K562 (cell line): ENCODE measurements at regions not wholly inside any gene's neighbourhood (a gene's known extent, or its start where the extent isn't known, plus 50 kb on each side); places are given as distances from the start of the nearest gene placed in this dataset.

Experiments used
- ATAC-seq: fragments of 200-7000 bp; cut with Tn5 transposase; 3 replicates; pipeline ENCODE4 v1.9.1; 2020; ENCODE audit warnings: moderate library complexity
- BruUV-seq: library from RNA; stranded (reverse); fragments of 400-500 nt; replicated peaks from 2 replicates; lab custom pipeline; 2021; lab: Mats Ljungman, UMichigan
- CTCF ChIA-PET: fragments of 300-600 bp; formaldehyde crosslinking; extraction: SDS; loops from one replicate; lab custom pipeline; 2021; ENCODE audit warnings: low intra/inter-chr PET ratio; lab: Yijun Ruan, JAX
- POLR2A ChIA-PET: fragments of 300-600, 350-650 bp; sonication (Branson Sonifier 250); formaldehyde crosslinking; extraction: SDS; loops from one replicate; lab custom pipeline; 2021; ENCODE audit warnings: antibody characterized with exemption, inconsistent platforms; lab: Yijun Ruan, JAX
- DNase-seq, 4 experiments: peaks; one replicate each; pipeline versions ENCODE4 v3.0.0 to v3.0.0-alpha.2; 2011 to 2018; ENCODE audit warnings: low spot score in 3 of 4, mixed read lengths in 3 of 4; ENCODE audit errors: extremely low read depth in 1 of 4
- FAIRE-seq: peaks from 2 replicates; lab custom pipeline; 2011; peaks lifted over from hg19 to GRCh38; lab: Jason Lieb, UNC
- H2AFZ ChIP-seq: 2 replicates; pipeline ENCODE4 v1.6.0; 2011; ENCODE audit warnings: low read depth, low read length, control low read depth, inconsistent platforms
- H3K27ac ChIP-seq: fragments of 200-600 bp; 3 replicates; pipeline ENCODE4 v1.8.0; 2011; ENCODE audit warnings: low read depth, mild to moderate bottlenecking, control low read depth, inconsistent platforms, low read length, moderate library complexity, mixed read lengths; ENCODE audit errors: extremely low read depth
- H3K27me3 ChIP-seq, 2 experiments: fragments of 300-600 bp in 1 of 2; 2 replicates in 1 of 2; 3 replicates in 1 of 2; pipeline versions ENCODE4 v1.6.0 to v1.8.0; 2011; ENCODE audit warnings: inconsistent platforms in 2 of 2, low read length in 2 of 2, mild to moderate bottlenecking in 1 of 2, mixed read lengths in 1 of 2, moderate library complexity in 1 of 2; ENCODE audit not compliant: control insufficient read depth in 2 of 2, insufficient read depth in 2 of 2
- H3K36me3 ChIP-seq: fragments of 300-600 bp; 3 replicates; pipeline ENCODE4 v1.8.0; 2011; ENCODE audit warnings: mild to moderate bottlenecking, low read length, inconsistent platforms; ENCODE audit not compliant: control insufficient read depth, insufficient read depth
- H3K4me1 ChIP-seq, 2 experiments: fragments of 200-600 bp in 1 of 2; replicated peaks in 1 of 2; 2 replicates in 1 of 2; 3 replicates in 1 of 2; pipeline versions ENCODE4 v1.5.1 to v1.8.0; 2011; ENCODE audit warnings: inconsistent platforms in 2 of 2, low read length in 2 of 2, mild to moderate bottlenecking in 1 of 2, mixed read lengths in 1 of 2, moderate library complexity in 1 of 2; ENCODE audit not compliant: control insufficient read depth in 2 of 2, insufficient read depth in 2 of 2
- H3K4me2 ChIP-seq: 2 replicates; pipeline ENCODE4 v1.6.1; 2011; ENCODE audit warnings: low read length, control low read depth, inconsistent platforms, mixed read lengths; ENCODE audit not compliant: insufficient read depth
- H3K4me3 ChIP-seq: fragments of 200-600 bp; sonication (generic), shearing (Covaris generic); 2 replicates; pipeline ENCODE4 v1.5.1; 2016; ENCODE audit warnings: control low read depth, inconsistent platforms
- H3K79me2 ChIP-seq: fragments of 200-600 bp; 3 replicates; pipeline ENCODE4 v1.8.0; 2011; ENCODE audit warnings: low read length, inconsistent platforms; ENCODE audit not compliant: control insufficient read depth, insufficient read depth
- H3K9ac ChIP-seq, 2 experiments: 2 replicates each; pipeline versions ENCODE4 v1.6.0 to v1.6.1; 2011; ENCODE audit warnings: low read depth in 2 of 2, low read length in 2 of 2, control low read depth in 1 of 2, inconsistent platforms in 1 of 2, mild to moderate bottlenecking in 1 of 2, mixed read lengths in 1 of 2; ENCODE audit not compliant: insufficient read depth in 1 of 2
- H3K9me1 ChIP-seq: one replicate; pipeline ENCODE4 v1.6.0; 2011; ENCODE audit warnings: inconsistent platforms, mild to moderate bottlenecking, low read length, moderate library complexity; ENCODE audit not compliant: control insufficient read depth, insufficient read depth
- H3K9me3 ChIP-seq: replicated peaks from 2 replicates; pipeline ENCODE4 v1.5.1; 2011; ENCODE audit warnings: low read depth, low read length, inconsistent platforms; ENCODE audit not compliant: control insufficient read depth, insufficient read depth
- H4K20me1 ChIP-seq: replicated peaks from 2 replicates; pipeline ENCODE4 v1.6.1; 2011; ENCODE audit warnings: low read length, inconsistent platforms, mixed read lengths; ENCODE audit not compliant: control insufficient read depth, insufficient read depth
- CTCF ChIP-seq, 3 experiments: IDR thresholded peaks in 2 of 3; conservative IDR thresholded peaks in 1 of 3; 2 replicates each; pipeline ENCODE4 v1.5.1; 2011 to 2012; ENCODE audit warnings: low read length in 3 of 3, mild to moderate bottlenecking in 3 of 3, control low read depth in 2 of 3, improper control_type of control experiment in 1 of 3, inconsistent platforms in 1 of 3, low read depth in 1 of 3, mixed read lengths in 1 of 3, moderate library complexity in 1 of 3; ENCODE audit not compliant: insufficient read depth in 2 of 3
- E2F1 ChIP-seq: sonication (generic); formaldehyde crosslinking; IDR thresholded peaks from 2 replicates; pipeline ENCODE4 v1.8.1; 2023; ENCODE audit warnings: mild to moderate bottlenecking, missing genetic modification reagents, moderate library complexity
- ETS2 ChIP-seq: IDR thresholded peaks from 2 replicates; pipeline ENCODE4 v1.6.1; 2016; ENCODE audit warnings: borderline replicate concordance, missing genetic modification characterization, mild to moderate bottlenecking, moderate library complexity, missing compliant biosample characterization; ENCODE audit not compliant: poor library complexity, severe bottlenecking
- RFX1 ChIP-seq: fragments of 450-650 bp; IDR thresholded peaks from 2 replicates; pipeline ENCODE4 v1.6.1; 2016; ENCODE audit warnings: mild to moderate bottlenecking, moderate library complexity
- RNF219 ChIP-seq: fragments of 250-450 bp; sonication (Bioruptor Pico); IDR thresholded peaks from 2 replicates; pipeline ENCODE4 v1.5.0; 2022; ENCODE audit warnings: mild to moderate bottlenecking
- WGBS: fragments of 100-300 bp; shearing (Covaris generic); methylation state at CpG from one replicate; pipeline ENCODE4 v1.1.6; 2016; ENCODE audit warnings: low coverage, mixed read lengths; ENCODE audit not compliant: insufficient coverage; ENCODE audit errors: missing lambda C conversion rate; 5-methylcytosine and 5-hydroxymethylcytosine counted together
- in situ Hi-C: fragments of 300-500 bp; cut with MboI; formaldehyde crosslinking; loops from 4 replicates; pipeline ENCODE4 v1.15.0; 2018; ENCODE audit warnings: inconsistent platforms, mixed read lengths
- intact Hi-C: fragments of 100-400 bp; cut with micrococcal nuclease; formaldehyde crosslinking; loops from 2 replicates; pipeline ENCODE4 v1.14.2; 2022

DNA sequence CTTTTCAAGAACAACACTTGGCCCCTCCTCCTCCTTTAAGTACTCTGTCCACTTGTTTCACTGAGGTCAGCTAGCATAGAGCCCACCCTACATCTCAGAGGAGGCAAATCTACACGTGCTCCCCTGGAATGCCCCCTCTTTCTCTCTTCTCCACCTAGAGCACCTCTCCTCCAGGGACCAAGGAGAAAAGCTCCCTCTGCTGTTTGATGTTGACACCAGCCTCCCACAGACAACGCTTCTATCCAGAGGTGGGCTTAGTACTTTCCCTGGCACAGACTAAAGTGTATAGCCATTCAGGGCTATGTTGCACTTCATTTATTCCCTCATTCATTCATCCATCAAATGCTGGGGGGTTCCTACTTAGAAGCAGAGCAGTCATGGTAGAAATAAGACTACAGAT, 68.2 kb upstream of the TAF1L start:
- Histone ChIP-seq H3K27ac (no peak overlapping the region), H3K4me1 (no peaks in the 10 kb centered on the region; a peak in 3 of 5 replicates), H3K9me3 (no peaks in the 10 kb centered on the region), H3K4me2 (no peak overlapping the region), H2AFZ (no peak overlapping the region), H3K79me2 (no peaks in the 10 kb centered on the region), H3K36me3 (no peaks in the 10 kb centered on the region), H3K4me3 (no peak overlapping the region), H3K27me3 (no peaks in the 10 kb centered on the region), H3K9me1 (no peaks in the 10 kb centered on the region), H4K20me1 (no peaks in the 10 kb centered on the region), H3K9ac (no peak overlapping the region)
- TF ChIP-seq ETS2 (tag) = no peak
- TF ChIP-seq CTCF (IDR thresholded peaks at IDR 0.05 in 2 of 3, conservative IDR thresholded peaks at IDR 0.05 in 1 of 3; ENCODE audit: insufficient read depth in 2 of 3, low read depth in 1 of 3, low read length in 3 of 3) = peak; percentile 23 to 24 (median 24); a peak in 3 of 6 replicates
- no peak for TF ChIP-seq E2F1
- TF ChIP-seq RNF219 (CRISPR knock-in tag) = no peak
- no peak for TF ChIP-seq RFX1
- CTCF ChIA-PET = no interaction called here
- ATAC-seq (peak; percentile 65; the same call in 2 of the 3 replicates), DNase-seq (peak in 1 of 4 experiments; percentile 5), FAIRE-seq (no peak)
- intact Hi-C loops = loop anchor here (10.0 kb wide), 1 partner anchor 119 kb away; no protein-coding TSS in a partner anchor
- in situ Hi-C loops = no loop called here
- 0% methylated on average over 2 of the region's 2 CpGs for WGBS
- BruUV-seq = no TSS peak
- POLR2A ChIA-PET = no interaction called here
